ENCODE measurements at regions not wholly inside any gene's neighbourhood (a gene's known extent, or its start where the extent isn't known, plus 50 kb on each side); places are given as distances from the start of the nearest gene placed in this dataset.
A peak's percentile ranks its signal among the peaks of the same experiment; 100 is the strongest.
"Not testable (repeated sequence)": the region's sequence is repeated elsewhere in the genome, so short reads cannot be mapped to it uniquely, and the experiment has no call there.

GRCh38 chr11:122220321-122220720, 104.3 kb upstream of the BLID start:
- DNase-seq, result no peak

DNA sequence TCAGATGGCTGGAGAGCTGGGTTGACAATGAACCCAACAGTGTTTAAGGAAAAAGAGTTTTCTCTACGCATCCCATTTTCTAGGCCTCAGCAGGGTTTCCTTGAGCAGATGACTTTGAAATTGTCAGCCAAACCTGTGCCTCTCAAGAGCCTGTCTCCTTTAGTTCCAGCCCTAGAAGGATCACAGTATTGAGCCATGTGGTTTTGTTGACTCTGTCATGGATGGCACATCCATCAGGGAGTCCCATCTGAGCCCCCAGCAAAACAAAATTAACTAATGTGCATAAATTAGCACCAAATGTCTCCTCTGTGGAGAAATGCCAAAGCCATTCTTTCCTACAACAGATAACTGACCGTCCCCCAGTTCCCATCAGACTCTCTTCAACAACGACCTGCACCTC, 103.8 kb upstream of the BLID start:
- DNase-seq, result no peak

DNA sequence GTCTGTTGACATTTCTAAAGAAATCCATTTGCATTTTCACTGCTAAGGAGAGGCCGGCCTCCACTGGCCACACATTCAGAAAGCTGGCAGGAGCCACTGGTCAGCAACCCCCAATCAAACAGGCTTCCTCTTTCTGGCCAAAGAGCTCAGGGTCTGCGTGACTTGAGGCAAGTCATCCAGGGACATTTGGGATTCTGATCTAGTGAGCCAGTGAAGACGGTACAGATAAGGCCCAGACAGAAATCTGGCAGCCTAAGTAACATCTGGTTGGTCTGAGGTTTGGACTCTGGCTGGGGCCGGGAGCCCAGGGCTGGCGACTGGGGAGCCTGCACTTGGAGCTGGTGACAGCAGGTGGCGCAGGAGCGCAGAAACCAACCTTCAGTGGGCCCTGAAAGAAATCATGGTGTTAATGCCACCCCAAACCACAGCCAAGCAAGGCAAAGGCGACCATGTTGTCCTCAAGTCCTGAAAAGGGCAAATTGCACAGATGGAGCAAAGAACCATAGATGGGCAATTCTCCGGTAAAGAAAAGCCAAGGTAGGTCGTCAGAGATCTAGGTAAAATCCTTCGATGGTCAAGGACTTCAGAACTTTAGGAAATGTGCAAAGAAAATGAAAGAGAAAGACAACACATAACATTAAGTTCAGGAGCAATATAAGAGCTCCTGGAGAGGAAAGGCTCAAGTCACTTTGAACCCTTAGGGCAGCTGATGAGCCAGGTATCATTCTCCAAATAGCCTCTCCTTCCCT, 99.4 kb upstream of the BLID start:
- peak; percentile 41 for DNase-seq

DNA sequence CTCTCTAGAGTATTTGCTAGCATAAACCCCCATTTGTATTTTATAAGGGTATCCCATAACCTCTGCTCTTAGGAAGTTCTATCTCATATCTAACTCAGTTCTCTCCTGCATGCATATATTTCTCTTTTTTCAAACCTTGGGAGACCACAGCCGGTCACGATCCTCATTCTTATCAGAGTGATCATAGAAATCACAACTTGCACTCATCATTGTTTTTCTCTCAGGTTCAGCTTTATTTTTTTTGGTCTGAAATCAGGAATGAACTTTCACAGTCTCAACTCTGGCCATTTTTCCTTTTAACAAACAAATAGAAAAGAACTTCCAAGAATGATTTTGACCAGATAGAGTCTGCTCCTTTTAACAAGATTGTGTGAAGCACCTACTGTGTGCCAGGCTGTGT, 98.6 kb upstream of the BLID start:
- no peak for DNase-seq

GRCh38 chr11:122214080-122214479, 98.1 kb upstream of the BLID start:
- no peak for DNase-seq

DNA sequence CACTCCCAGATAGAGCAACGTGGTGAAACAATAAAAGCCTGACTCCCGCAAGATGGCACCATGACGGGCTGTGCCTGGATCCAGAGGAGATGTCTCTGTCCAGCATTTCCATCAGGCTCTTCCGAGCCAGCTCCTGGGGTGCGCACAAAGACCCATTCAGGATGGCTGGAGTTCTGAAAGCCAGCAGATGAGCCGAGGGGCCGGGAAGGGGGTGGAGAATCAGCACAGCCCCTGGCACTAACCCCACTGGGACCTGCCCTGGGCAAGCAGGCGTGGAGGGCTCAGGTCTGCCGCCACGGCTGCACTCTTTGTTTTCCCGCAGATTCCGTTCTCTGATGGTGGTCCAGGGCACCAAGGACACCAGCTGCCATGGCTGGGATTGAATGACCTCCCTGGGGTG, 97.2 kb upstream of the BLID start:
- DNase-seq, result no peak

GRCh38 chr11:122210367-122210997, 94.5 kb upstream of the BLID start:
- DNase-seq, result no peak

- no peak for DNase-seq
Observed at GRCh38 chr11:122209619-122210366, 93.8 kb upstream of the BLID start.

- DNase-seq, result no peak
Observed at GRCh38 chr11:122207921-122208764, 92.1 kb upstream of the BLID start.

GRCh38 chr11:122207505-122207904, 91.5 kb upstream of the BLID start:
- no peak for DNase-seq

DNA sequence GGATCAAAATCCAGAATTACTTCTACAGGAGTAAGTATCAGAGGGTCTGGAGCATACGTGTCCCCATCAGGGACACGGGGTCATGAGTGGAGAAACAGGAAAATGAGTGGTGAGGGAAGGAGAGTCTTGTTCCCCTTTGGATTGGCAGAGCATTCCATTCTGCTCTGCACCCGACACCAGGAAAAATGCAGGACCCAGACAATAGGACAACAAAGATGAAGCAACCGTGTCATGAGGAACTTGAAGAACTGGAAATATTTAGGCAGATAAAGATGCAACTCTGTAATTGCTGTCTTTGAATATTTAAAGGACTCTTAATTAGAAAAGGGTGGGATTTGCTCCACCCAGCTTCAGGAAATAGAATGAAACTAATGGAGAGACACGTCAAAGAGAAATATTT, 89.0 kb upstream of the BLID start:
- no peak for DNase-seq

DNA sequence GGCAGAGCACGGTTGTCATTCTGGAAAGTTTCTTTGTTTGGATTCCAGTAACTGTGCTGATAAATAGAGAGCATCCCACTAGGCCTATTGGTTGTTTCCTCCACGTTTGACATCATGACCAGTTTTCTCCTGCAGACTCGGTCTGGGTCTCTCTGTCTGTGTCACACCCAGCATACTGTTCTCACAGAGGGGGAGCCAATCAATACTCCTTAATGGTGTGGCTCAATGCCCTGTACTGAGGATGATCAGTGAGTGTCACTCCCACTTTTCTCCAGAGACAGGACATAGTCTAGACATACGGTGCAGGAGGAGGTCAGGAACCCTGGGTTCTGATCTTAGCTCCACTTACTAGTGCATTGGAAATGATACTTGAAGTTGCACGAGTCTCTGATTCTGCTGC, 88.2 kb upstream of the BLID start:
- DNase-seq, result no peak

DNA sequence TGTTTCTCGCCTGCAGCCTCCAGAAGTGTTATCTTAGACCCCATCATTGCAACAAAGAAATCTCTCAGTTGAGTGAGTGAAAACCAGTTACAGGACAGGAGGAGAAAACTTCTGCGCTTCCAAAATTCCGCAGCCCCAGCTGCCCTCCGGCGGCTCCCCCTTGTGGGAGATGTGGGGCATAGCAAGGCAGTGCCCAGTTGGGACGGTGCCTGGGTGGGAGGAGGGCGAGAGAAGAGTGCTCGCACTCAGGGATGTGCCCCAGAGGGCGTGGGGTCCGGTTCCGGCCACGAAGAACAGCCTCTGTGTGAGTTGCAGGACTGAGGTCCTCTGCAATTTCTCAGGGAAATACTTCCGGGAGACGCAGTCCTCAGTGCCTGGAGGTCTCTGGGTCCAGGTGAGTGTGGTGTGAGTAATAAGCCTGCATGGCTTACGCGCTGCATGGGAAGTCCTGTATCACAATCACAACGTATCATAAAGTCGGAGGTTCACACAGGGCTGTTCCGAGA, 87.0 kb upstream of the BLID start:
- DNase-seq, result peak; percentile 47

GRCh38 chr11:122202161-122202950, 86.3 kb upstream of the BLID start:
- no peak for DNase-seq

DNA sequence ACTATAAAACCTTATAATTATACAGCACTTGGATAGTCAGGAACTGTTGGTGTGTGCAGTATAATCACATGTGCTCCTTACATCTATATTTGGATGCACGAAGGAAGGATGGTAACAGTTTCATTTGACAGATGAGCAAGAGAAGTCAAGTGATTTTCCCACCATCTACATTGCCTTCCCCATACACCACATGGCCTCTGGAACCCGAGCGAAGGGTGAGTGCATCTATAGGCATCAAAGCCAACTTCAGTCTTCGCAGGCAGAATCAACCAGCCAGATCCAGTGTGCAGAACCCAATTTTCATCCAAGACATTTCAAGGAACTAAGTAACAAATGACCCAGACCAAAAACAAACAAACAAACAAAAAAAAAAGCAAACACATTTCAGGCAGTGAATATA, 85.1 kb upstream of the BLID start:
- DNase-seq, result no peak

DNA sequence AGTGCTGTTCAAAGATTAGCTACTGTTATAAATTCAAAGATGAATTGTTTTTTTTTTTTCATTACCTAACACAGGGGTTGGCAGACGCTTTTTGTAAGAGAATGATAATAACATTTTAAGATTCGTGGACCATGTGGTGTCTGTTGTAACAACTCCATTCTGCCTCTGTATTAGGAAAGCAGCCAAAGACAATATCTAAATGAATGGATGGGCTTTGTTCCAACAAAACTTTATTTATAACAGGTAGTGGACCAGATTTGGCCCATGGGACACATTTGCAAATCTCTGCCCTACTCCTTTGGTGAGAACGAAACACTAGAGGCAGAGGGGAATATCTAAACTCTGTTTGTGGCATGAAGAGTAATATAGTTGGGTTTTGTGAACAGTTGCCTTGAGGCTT, 83.6 kb upstream of the BLID start:
- DNase-seq, result no peak

DNA sequence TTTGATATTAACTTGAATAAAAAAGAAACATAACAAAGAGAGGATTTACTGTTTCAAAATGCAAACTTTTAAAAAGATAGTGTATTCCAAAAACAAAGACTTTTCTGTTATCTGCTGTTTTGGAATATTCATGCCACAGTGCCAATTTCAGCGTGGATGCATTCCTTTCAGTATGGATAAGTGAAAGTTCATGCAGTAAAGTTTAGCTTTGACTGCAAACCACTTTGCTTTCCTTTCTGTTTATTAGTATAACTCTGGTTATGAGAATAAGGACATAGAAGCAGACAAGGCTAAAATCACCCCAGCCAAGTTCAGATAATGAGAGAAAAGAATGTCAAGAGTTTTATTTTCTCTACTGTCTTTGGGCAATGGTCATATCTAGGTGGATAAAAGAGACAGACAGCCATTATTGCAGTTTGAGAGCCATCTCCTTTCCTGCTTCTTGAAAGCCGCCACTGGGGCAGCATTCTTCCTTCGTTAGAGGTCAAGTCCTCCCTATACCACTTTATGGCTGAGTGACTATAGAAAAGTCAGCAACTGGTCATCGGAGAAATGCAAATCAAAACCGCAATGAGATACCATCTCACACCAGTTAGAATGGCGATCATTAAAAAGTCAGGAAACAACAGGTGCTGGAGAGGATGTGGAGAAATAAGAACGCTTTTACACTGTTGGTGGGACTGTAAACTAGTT, 82.4 kb upstream of the BLID start:
- no peak for DNase-seq

- DNase-seq, result no peak
Observed at GRCh38 chr11:122197066-122197987, 81.3 kb upstream of the BLID start.

- no peak for DNase-seq
Observed at GRCh38 chr11:122195790-122196189, 79.8 kb upstream of the BLID start.

DNA sequence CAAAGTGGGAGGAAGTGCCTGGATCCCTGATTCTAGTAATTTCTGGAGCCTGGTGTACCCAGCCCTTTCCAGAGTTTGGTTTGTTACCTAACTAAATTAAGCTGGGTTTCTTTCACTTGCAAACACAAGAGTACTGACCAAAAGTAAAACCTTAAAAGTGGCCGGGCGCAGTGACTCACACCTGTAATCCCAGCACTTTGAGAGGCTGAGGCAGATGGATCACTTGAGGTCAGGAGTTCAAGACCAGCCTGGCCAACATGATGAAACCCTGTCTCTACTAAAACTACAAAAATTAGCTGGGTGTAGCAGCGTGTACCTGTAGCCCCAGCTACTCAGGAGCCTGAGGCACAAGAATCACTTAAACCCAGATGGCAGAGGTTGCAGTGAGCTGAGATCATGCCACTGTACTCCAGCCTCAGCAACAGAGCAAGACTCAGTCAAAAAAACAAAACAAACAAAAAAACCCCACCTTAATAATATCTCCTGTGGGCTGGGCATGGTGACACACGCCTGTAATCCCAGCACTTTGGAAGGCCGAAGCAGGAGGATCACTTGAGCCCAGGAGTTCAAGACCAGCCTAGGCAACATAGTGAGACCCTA, 78.0 kb upstream of the BLID start:
- not testable (repeated sequence) for DNase-seq
